ENCODE measurements at regions not wholly inside any gene's neighbourhood (a gene's known extent, or its start where the extent isn't known, plus 50 kb on each side); places are given as distances from the start of the nearest gene placed in this dataset.

- no peak for TF ChIP-seq CTCF (IDR thresholded peaks at IDR 0.05)
- Mint-ChIP-seq H3K9me3 (peaks cover 15% of the 10 kb centered on the region), H3K36me3 (ENCODE audit: low read depth) (no peaks in the 10 kb centered on the region), H3K4me1 (ENCODE audit: low read depth) (no peaks in the 10 kb centered on the region), H3K27me3 (no peaks in the 10 kb centered on the region), H3K27ac (no peak overlapping the region), H3K4me3 (no peak overlapping the region)
- intact Hi-C loops (cut with DNase I, micrococcal nuclease): no loop called here
- ChIA-PET POLR2A (interaction anchor here (0.6 kb wide), 1 partner anchor 360 kb away, joined by 3 read pairs; no protein-coding TSS in a partner anchor), CTCF (interaction anchor here (0.6 kb wide), 1 partner anchor 1103 kb away, joined by 3 read pairs; no protein-coding TSS in a partner anchor)
- no peaks in the 10 kb centered on the region for H3K27me3 ChIP-seq (ENCODE audit: control insufficient read depth in 1 of 2, insufficient read depth in 2 of 2, low read length in 2 of 2)
- no peak for ATAC-seq (ENCODE audit: poor library complexity)
- H3K4me1 ChIP-seq (ENCODE audit: insufficient read depth, low read length): no peaks in the 10 kb centered on the region
- H3K27ac ChIP-seq (ENCODE audit: low read depth in 1 of 2, low read length in 2 of 2): no peak overlapping the region
- DNase-seq: no peak
- H3K36me3 ChIP-seq (ENCODE audit: insufficient read depth, low read length): no peaks in the 10 kb centered on the region
- peaks cover 0 to 25% of the 10 kb centered on the region in 2 experiments for H3K9me3 ChIP-seq (ENCODE audit: control insufficient read depth in 1 of 2, insufficient read depth in 1 of 2, low read length in 2 of 2)
- H3K4me3 ChIP-seq (ENCODE audit: low read length): no peak overlapping the region
These were observed 1426.5 kb downstream of the CDH11 start for GRCh38 chr16:63695347-63695746.

- no peaks in the 10 kb centered on the region for H3K27me3 ChIP-seq (ENCODE audit: control insufficient read depth in 1 of 2, insufficient read depth in 2 of 2, low read length in 2 of 2)
- ChIA-PET POLR2A (no interaction called here), CTCF (no interaction called here)
- Mint-ChIP-seq H3K27ac (no peak overlapping the region), H3K9me3 (peaks cover 19% of the 10 kb centered on the region), H3K4me1 (ENCODE audit: low read depth) (no peaks in the 10 kb centered on the region), H3K4me3 (no peak overlapping the region), H3K36me3 (ENCODE audit: low read depth) (no peaks in the 10 kb centered on the region), H3K27me3 (no peaks in the 10 kb centered on the region)
- H3K36me3 ChIP-seq (ENCODE audit: insufficient read depth, low read length): no peaks in the 10 kb centered on the region
- no peak for DNase-seq
- intact Hi-C loops (cut with DNase I, micrococcal nuclease): no loop called here
- peaks cover 0 to 11% of the 10 kb centered on the region in 2 experiments for H3K9me3 ChIP-seq (ENCODE audit: control insufficient read depth in 1 of 2, insufficient read depth in 1 of 2, low read length in 2 of 2)
- H3K4me3 ChIP-seq (ENCODE audit: low read length): no peak overlapping the region
- ATAC-seq (ENCODE audit: poor library complexity): no peak
- TF ChIP-seq CTCF (IDR thresholded peaks at IDR 0.05): no peak
- no peaks in the 10 kb centered on the region for H3K4me1 ChIP-seq (ENCODE audit: insufficient read depth, low read length)
- H3K27ac ChIP-seq (ENCODE audit: low read depth in 1 of 2, low read length in 2 of 2): no peak overlapping the region
These were observed 1430.9 kb downstream of the CDH11 start for GRCh38 chr16:63690961-63691360.

GRCh38 chr16:63690267-63690666 is 1431.6 kb downstream of the CDH11 start:
- Histone ChIP-seq H3K4me1 (ENCODE audit: insufficient read depth, low read length) (no peaks in the 10 kb centered on the region), H3K4me3 (ENCODE audit: low read length) (no peak overlapping the region), H3K9me3 (ENCODE audit: control insufficient read depth in 1 of 2, insufficient read depth in 1 of 2, low read length in 2 of 2) (peaks cover 0 to 13% of the 10 kb centered on the region in 2 experiments), H3K36me3 (ENCODE audit: insufficient read depth, low read length) (no peaks in the 10 kb centered on the region), H3K27ac (ENCODE audit: low read depth in 1 of 2, low read length in 2 of 2) (no peak overlapping the region), H3K27me3 (ENCODE audit: control insufficient read depth in 1 of 2, insufficient read depth in 2 of 2, low read length in 2 of 2) (no peaks in the 10 kb centered on the region)
- POLR2A ChIA-PET: no interaction called here
- CTCF ChIA-PET: interaction anchor here (1.5 kb wide), 1 partner anchor 15 kb away, joined by 4 read pairs; no protein-coding TSS in a partner anchor
- no peak for TF ChIP-seq CTCF (IDR thresholded peaks at IDR 0.05)
- Mint-ChIP-seq H3K9me3 (peaks cover 19% of the 10 kb centered on the region), H3K36me3 (ENCODE audit: low read depth) (no peaks in the 10 kb centered on the region), H3K4me3 (no peak overlapping the region), H3K27ac (no peak overlapping the region), H3K4me1 (ENCODE audit: low read depth) (no peaks in the 10 kb centered on the region), H3K27me3 (no peaks in the 10 kb centered on the region)
- DNase-seq: no peak
- intact Hi-C loops (cut with DNase I, micrococcal nuclease): no loop called here
- no peak for ATAC-seq (ENCODE audit: poor library complexity)

Measured in CD4-positive, alpha-beta T cell (primary cell).